Thoracic aorta (tissue), 2 donors: ENCODE measurements at regions not wholly inside any gene's neighbourhood (a gene's known extent, or its start where the extent isn't known, plus 50 kb on each side); places are given as distances from the start of the nearest gene placed in this dataset.

Experiments used
- ATAC-seq: fragments of 150-250 bp; one replicate; pipeline ENCODE4 v1.8.0; 2017; ENCODE audit warnings: low read depth; ENCODE audit not compliant: insufficient number of reproducible peaks, low FRiP score
- DNase-seq: peaks from one replicate; pipeline ENCODE4 v3.0.0-alpha.2; 2020; ENCODE audit warnings: low spot score
- H3K27ac ChIP-seq, 2 donors: fragments of 200-600 bp; sonication (generic); 1 replicate in 1 of 2; 2 replicates in 1 of 2; pipeline ENCODE4 v1.5.1; 2016; ENCODE audit warnings: mild to moderate bottlenecking in 2 of 2, moderate library complexity in 2 of 2
- H3K27me3 ChIP-seq: fragments of 200-600 bp; sonication (generic); replicated peaks from 2 replicates; pipeline ENCODE4 v1.6.0; 2016; ENCODE audit warnings: mild to moderate bottlenecking; ENCODE audit not compliant: insufficient read depth
- H3K36me3 ChIP-seq: fragments of 200-600 bp; sonication (generic); one replicate; pipeline ENCODE4 v1.5.1; 2016
- H3K4me1 ChIP-seq, 2 donors: fragments of 200-600 bp; sonication (generic); 1 replicate in 1 of 2; 2 replicates in 1 of 2; pipeline versions ENCODE4 v1.5.1 to v1.6.0; 2016; ENCODE audit warnings: low read depth in 2 of 2, mild to moderate bottlenecking in 1 of 2; ENCODE audit not compliant: control insufficient read depth in 1 of 2
- H3K4me3 ChIP-seq: fragments of 200-600 bp; sonication (generic); 2 replicates; pipeline ENCODE4 v1.5.1; 2016; ENCODE audit warnings: mild to moderate bottlenecking
- H3K9me3 ChIP-seq: fragments of 200-600 bp; sonication (generic); 2 replicates; pipeline ENCODE4 v1.5.1; 2016
- TF ChIP-seq, protein P1 (sequence below): fragments of 200-600 bp; sonication (generic); IDR thresholded peaks from one replicate; pipeline ENCODE4 v1.5.1; 2019; ENCODE audit warnings: antibody characterized with exemption

DNA sequence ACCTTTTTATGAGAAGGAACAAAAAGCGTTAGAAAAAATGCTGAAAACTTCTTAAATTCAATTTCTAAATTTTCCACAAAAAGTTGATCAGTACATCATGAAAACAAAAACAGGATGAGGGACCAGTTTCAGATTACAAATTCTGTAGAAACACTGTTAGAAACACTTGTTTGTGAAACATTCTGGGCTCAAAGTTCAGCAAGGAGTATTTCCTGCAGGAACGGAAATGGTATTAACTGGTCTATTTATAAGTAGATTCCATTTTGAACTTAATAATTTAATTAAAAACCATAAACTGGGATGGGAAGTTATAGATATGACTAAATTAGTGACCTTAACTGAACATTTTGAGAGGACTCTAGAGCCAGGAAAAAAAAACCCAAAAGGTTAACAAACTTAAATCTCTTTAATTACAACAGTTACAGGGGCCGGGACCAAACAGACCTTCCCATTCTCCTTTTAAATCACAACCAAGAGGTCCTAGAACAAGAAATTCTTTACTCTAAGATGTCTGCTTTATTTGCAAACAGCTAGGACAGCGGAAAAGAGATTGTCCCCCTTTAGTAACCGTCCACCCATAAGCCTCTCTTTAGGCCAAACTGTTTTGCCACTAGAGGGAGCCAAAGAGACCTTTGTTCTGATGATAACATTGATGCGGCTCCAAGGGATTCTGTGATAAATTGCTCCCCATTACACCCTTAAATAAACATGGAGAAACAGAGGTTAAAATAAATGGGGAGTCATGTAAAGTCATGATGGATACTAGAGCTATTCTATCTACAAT is 69.0 kb upstream of the RERGL start:
- Histone ChIP-seq H3K9me3 (peaks cover 6% of the 10 kb centered on the region), H3K36me3 (no peaks in the 10 kb centered on the region), H3K4me3 (no peak overlapping the region), H3K27ac (no peak overlapping the region), H3K4me1 (no peaks in the 10 kb centered on the region), H3K27me3 (no peaks in the 10 kb centered on the region)
- TF ChIP-seq, protein P1, sequence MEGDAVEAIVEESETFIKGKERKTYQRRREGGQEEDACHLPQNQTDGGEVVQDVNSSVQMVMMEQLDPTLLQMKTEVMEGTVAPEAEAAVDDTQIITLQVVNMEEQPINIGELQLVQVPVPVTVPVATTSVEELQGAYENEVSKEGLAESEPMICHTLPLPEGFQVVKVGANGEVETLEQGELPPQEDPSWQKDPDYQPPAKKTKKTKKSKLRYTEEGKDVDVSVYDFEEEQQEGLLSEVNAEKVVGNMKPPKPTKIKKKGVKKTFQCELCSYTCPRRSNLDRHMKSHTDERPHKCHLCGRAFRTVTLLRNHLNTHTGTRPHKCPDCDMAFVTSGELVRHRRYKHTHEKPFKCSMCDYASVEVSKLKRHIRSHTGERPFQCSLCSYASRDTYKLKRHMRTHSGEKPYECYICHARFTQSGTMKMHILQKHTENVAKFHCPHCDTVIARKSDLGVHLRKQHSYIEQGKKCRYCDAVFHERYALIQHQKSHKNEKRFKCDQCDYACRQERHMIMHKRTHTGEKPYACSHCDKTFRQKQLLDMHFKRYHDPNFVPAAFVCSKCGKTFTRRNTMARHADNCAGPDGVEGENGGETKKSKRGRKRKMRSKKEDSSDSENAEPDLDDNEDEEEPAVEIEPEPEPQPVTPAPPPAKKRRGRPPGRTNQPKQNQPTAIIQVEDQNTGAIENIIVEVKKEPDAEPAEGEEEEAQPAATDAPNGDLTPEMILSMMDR, result peak; percentile 16
- ATAC-seq (no peak), DNase-seq (no peak)

DNA sequence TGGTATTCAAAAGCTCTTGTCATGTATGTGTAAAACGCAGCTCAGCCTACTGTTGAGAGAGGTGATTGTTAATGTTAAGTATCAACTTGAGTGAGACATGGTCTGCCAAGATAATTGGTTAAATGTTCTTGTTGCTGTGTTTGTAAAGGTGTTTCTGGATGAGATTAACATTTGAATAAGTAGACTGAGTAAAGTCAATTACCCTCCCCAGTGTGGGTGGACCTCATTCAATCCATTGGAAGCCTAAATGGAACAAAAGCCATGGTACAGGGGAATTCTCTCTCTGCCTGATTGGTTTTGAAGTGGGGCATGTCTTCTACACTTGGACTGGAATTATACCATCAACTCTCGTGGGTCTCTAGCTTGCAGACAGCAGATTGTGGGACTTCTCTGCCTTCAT is 63.8 kb upstream of the RERGL start:
- no peak overlapping the region for H3K4me3 ChIP-seq
- no peaks in the 10 kb centered on the region for H3K27me3 ChIP-seq
- no peak for ATAC-seq
- TF ChIP-seq, protein P1, result no peak
- DNase-seq, result no peak
- no peaks in the 10 kb centered on the region for H3K36me3 ChIP-seq
- peaks cover 6% of the 10 kb centered on the region for H3K9me3 ChIP-seq
- no peak overlapping the region for H3K27ac ChIP-seq
- no peaks in the 10 kb centered on the region for H3K4me1 ChIP-seq

DNA sequence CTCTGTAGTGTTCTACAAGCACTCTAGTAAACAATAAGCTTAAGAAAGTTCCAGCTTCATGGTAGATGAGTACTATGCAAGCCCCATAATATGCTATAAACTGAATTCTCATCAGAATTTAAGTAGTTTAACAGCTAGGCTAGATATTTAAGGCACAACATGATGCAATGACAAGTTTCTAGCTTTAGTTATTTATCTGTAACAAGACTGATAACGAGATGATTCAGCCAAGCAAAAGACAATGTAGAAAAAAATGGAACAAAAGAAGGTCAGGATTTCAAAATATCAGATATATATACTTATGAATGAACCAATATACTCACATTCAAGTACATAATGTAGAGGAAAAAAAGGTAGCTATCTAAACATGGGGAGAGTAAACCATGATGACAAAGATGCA is 61.0 kb upstream of the RERGL start:
- ATAC-seq, result no peak
- DNase-seq, result no peak
- TF ChIP-seq, protein P1, result no peak

DNA sequence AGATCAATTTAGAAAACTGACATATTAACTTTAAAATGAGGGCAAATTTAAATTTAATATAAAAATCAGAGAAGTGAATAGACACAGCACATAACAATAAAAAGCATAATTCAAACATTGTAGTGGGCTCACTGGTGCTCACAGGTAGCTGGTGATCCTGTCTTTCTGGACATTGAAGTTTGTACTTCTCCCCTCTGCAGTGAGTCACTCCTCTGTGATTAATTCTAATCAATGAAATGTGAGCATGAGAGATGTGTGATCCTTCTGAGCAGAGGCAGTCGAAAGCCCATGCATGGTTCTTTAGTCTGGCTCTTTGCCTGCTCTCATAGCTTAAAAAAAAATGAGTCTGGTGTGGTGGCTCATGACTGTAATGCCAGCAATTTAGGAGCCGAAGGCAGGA is 59.0 kb upstream of the RERGL start:
- peaks cover 8 to 9% of the 10 kb centered on the region in 2 donors for H3K4me1 ChIP-seq
- ATAC-seq, result no peak
- TF ChIP-seq, protein P1, result no peak
- no peaks in the 10 kb centered on the region for H3K27me3 ChIP-seq
- no peak overlapping the region for H3K4me3 ChIP-seq
- no peaks in the 10 kb centered on the region for H3K36me3 ChIP-seq
- DNase-seq, result no peak
- no peaks in the 10 kb centered on the region for H3K9me3 ChIP-seq
- H3K27ac ChIP-seq, result no peak overlapping the region

More for the DNA sequence above, 61.0 kb upstream of the RERGL start:
- H3K27ac ChIP-seq, result no peak overlapping the region
- no peaks in the 10 kb centered on the region for H3K36me3 ChIP-seq
- no peak overlapping the region for H3K4me3 ChIP-seq
- H3K4me1 ChIP-seq, result peaks cover 4 to 9% of the 10 kb centered on the region in 2 donors
- no peaks in the 10 kb centered on the region for H3K9me3 ChIP-seq
- no peaks in the 10 kb centered on the region for H3K27me3 ChIP-seq

DNA sequence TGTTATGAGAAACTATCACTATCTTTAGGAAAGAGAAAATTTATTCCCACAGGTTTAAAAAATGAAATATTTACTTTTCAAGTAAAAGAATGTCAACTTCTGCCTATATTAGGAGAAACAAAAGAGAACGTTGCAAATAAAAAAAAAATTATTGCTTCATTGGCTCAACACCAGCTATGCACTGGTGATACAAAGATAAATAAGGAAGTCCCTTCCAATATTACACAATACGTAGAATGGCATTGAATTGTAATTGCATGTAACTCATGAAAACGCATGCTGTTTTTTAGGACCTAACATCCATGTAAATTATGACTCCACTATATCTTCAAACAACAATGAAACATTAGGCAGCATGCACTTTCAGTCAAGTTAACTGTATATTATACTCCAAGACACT is 56.4 kb upstream of the RERGL start:
- H3K9me3 ChIP-seq, result no peaks in the 10 kb centered on the region
- ATAC-seq, result no peak
- no peak for DNase-seq
- H3K4me1 ChIP-seq, result peaks cover 9 to 10% of the 10 kb centered on the region in 2 donors
- no peaks in the 10 kb centered on the region for H3K27me3 ChIP-seq
- TF ChIP-seq, protein P1, result no peak
- no peak overlapping the region for H3K4me3 ChIP-seq
- no peaks in the 10 kb centered on the region for H3K36me3 ChIP-seq
- H3K27ac ChIP-seq, result no peak overlapping the region
